BJ (cell line): ENCODE measurements at regions not wholly inside any gene's neighbourhood (a gene's known extent, or its start where the extent isn't known, plus 50 kb on each side); places are given as distances from the start of the nearest gene placed in this dataset.

ENCODE experiments used
- CTCF ChIA-PET: fragments of 350-600 bp; formaldehyde crosslinking; extraction: SDS; loops from one replicate; lab custom pipeline; 2021; ENCODE audit warnings: antibody characterized with exemption, inconsistent platforms; lab: Yijun Ruan, JAX
- POLR2A ChIA-PET: fragments of 300-600 bp; sonication (Branson Sonifier 250); formaldehyde crosslinking; extraction: SDS; loops from one replicate; lab custom pipeline; 2021; ENCODE audit warnings: antibody characterized with exemption; lab: Charles Lee
- DNase-seq: peaks from one replicate; pipeline ENCODE4 v3.0.0-alpha.2; 2011; ENCODE audit warnings: low read depth
- H3K27me3 ChIP-seq: 2 replicates; pipeline ENCODE4 v1.6.0; 2011; ENCODE audit warnings: low read length; ENCODE audit not compliant: control insufficient read depth, insufficient read depth
- H3K36me3 ChIP-seq: 2 replicates; pipeline ENCODE4 v1.5.1; 2011; ENCODE audit warnings: low read length; ENCODE audit not compliant: control insufficient read depth, insufficient read depth
- H3K4me3 ChIP-seq: 2 replicates; pipeline ENCODE4 v1.5.1; 2011; ENCODE audit warnings: low read depth, mild to moderate bottlenecking, control low read depth, low read length
- TF ChIP-seq, protein P1 (sequence below): IDR thresholded peaks from 2 replicates; pipeline ENCODE4 v1.5.1; 2011; ENCODE audit warnings: low read depth, mild to moderate bottlenecking, control low read depth, inconsistent platforms, low read length, moderate library complexity; ENCODE audit not compliant: insufficient read depth

DNA sequence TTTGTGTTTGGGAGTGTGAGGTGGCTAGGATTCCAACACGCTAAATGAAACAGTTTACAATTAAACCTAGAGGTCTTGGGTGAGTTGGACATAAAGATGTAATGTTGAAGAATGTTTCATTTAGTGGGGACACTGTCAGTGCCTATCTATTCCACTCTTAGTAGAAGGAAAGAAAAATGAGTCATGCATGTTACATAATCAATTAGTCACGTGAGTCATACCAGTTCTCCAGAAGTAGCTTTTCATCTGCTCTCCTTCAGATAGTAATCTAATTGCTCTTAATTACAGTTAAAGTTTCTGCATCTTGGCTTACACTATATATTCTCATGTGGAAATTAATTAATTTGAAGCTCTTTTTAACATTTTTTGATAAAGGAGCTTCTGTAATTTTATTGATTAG, 115.7 kb upstream of the P2RY1 start:
- TF ChIP-seq, protein P1, sequence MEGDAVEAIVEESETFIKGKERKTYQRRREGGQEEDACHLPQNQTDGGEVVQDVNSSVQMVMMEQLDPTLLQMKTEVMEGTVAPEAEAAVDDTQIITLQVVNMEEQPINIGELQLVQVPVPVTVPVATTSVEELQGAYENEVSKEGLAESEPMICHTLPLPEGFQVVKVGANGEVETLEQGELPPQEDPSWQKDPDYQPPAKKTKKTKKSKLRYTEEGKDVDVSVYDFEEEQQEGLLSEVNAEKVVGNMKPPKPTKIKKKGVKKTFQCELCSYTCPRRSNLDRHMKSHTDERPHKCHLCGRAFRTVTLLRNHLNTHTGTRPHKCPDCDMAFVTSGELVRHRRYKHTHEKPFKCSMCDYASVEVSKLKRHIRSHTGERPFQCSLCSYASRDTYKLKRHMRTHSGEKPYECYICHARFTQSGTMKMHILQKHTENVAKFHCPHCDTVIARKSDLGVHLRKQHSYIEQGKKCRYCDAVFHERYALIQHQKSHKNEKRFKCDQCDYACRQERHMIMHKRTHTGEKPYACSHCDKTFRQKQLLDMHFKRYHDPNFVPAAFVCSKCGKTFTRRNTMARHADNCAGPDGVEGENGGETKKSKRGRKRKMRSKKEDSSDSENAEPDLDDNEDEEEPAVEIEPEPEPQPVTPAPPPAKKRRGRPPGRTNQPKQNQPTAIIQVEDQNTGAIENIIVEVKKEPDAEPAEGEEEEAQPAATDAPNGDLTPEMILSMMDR, result no peak
- no peaks in the 10 kb centered on the region for H3K27me3 ChIP-seq
- H3K4me3 ChIP-seq, result no peak overlapping the region
- DNase-seq, result no peak
- ChIA-PET POLR2A (no interaction called here), CTCF (no interaction called here)
- H3K36me3 ChIP-seq, result no peaks in the 10 kb centered on the region

DNA sequence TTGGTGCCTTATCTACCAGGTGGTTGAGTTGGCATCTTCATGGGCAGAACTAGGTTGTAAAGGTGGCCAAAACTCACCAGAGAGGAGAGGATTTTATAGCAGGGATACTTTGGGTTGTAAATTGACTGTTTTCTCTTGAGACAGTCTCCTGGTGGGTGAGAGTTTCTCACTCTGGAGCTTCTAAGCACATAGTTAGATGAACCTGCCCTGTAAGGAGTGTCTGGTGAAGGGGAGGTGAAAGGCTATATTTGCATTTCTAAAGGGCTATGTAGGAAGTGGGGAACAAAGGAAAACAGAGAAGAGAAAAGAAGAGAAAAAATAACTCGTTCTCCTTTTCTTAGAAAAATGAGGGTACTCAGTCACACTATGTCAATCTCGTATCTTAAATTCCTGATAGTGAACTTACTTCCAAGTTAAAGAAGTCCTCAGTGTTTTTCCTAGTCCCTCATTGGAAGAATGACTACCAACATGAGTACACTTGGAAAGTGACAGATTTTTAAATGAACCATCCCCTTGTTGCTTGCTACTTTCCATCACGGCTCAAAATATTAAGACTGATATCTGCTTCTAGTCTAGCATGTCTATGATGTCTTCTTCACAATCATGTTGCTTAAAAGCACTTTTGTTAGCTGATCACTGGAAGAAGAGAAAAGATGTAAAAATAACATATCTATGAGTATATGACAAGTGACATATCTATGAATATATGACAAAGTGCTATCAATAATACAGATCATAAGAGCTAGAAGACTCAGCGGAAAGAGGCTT, 113.8 kb upstream of the P2RY1 start:
- ChIA-PET CTCF (interaction anchor here (0.9 kb wide), 1 partner anchor 63 kb away, joined by 3 read pairs; no protein-coding TSS in a partner anchor), POLR2A (no interaction called here)
- TF ChIP-seq, protein P1, result no peak
- no peaks in the 10 kb centered on the region for H3K36me3 ChIP-seq
- H3K4me3 ChIP-seq, result no peak overlapping the region
- DNase-seq, result no peak
- H3K27me3 ChIP-seq, result no peaks in the 10 kb centered on the region

DNA sequence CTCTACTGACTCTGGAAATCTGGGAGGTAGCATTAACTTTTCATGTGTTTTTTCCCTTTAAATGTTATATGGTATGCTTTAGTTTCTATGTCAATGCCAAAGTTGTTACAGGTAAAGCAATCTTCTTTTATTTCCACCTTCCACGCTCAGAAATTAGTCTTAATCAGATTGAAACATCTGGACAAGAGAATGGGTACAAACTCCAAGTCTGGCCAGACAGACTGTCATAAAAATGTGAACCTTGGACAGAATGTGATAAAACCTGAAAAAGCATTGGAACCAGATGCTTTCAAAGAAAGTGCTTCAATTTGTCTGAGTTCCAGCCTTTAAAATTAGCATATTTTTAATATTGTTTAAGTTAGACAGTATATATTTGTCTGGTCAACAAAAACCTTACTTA, 110.7 kb upstream of the P2RY1 start:
- TF ChIP-seq, protein P1, result no peak
- Histone ChIP-seq H3K4me3 (no peak overlapping the region), H3K27me3 (no peaks in the 10 kb centered on the region), H3K36me3 (no peaks in the 10 kb centered on the region)
- DNase-seq, result no peak
- CTCF ChIA-PET, result interaction anchor here (0.6 kb wide), 1 partner anchor 1530 kb away, joined by 3 read pairs; no protein-coding TSS in a partner anchor
- POLR2A ChIA-PET, result no interaction called here

DNA sequence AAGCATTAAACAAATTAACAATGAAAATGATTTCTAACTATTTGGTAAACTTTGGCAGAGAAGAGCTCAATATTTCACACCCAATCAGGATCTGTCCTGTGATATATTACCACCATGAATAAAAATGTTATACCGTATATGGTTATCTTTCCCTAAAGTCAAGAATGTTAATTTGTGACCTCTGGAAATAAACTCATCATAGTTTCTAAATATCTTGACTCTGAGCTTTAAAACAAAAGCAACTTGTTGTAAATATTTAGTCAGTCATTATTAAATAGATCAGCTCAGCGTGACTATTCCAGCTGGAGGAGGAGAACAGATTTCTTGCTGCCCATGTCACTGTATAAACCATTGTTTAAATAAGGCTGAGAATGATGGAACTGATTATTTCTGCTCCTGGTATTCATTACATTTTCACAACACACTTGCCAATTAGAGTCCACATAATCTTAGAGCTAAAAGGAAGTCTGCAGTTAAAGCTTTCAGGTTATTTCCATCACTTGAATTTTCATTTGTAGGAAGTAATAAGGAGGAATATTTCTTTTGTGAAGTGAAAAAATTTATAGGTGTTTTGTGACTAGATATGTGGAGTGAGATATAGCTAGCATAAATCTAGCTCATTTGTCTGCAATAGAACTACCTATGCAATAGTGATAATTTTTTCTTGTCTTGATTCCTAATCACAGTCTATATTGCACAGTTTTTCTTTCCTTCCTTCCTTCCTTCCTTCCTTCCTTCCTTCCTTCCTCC, 106.5 kb upstream of the P2RY1 start:
- DNase-seq, result no peak
- TF ChIP-seq, protein P1, result no peak
- ChIA-PET CTCF (interaction anchor here (1.3 kb wide), 1 partner anchor 37 kb away, joined by 3 read pairs; no protein-coding TSS in a partner anchor), POLR2A (no interaction called here)
- H3K36me3 ChIP-seq, result no peaks in the 10 kb centered on the region
- H3K4me3 ChIP-seq, result no peak overlapping the region
- no peaks in the 10 kb centered on the region for H3K27me3 ChIP-seq

DNA sequence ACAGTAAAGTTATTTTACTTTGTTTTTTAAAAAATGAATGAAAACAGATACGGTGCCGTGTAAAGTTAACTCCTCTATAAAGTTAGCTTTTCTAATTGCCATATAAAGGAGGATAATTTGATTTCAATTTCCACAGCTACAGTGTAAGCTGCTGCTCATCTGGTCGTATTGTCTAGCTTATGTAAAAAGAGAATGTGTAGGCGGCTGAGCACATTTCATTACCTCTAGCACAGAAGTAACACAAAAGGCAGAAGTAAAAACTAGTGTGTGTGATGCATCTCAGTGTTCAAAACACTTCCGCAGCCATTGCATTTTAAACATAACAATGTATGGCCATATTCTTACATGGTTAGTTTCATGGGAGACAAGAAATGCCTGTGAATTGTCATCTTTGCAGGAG, 105.0 kb upstream of the P2RY1 start:
- CTCF ChIA-PET, result no interaction called here
- Histone ChIP-seq H3K27me3 (no peaks in the 10 kb centered on the region), H3K4me3 (no peak overlapping the region), H3K36me3 (no peaks in the 10 kb centered on the region)
- DNase-seq, result no peak
- POLR2A ChIA-PET, result no interaction called here
- TF ChIP-seq, protein P1, result no peak
